PC-9 (cell line): ENCODE measurements at regions not wholly inside any gene's neighbourhood (a gene's known extent, or its start where the extent isn't known, plus 50 kb on each side); places are given as distances from the start of the nearest gene placed in this dataset.

Experiments
- BruUV-seq: library from RNA; stranded (reverse); fragments of 400-500 nt; replicated peaks from 2 replicates; lab custom pipeline; 2021; lab: Mats Ljungman, UMichigan
- CTCF ChIA-PET: fragments of 300-600 bp; sonication (Branson Sonifier 250); formaldehyde crosslinking; loops from one replicate; lab custom pipeline; 2022; ENCODE audit warnings: antibody characterized with exemption; lab: Charles Lee
- POLR2A ChIA-PET: fragments of 300-600 bp; sonication (Branson Sonifier 250); formaldehyde crosslinking; loops from one replicate; lab custom pipeline; 2022; ENCODE audit warnings: antibody characterized with exemption; ENCODE audit not compliant: unreplicated experiment; lab: Charles Lee
- DNase-seq, 2 experiments: peaks; one replicate each; pipeline versions ENCODE4 v3.0.0 to v3.0.0-alpha.2; 2015 to 2022; ENCODE audit warnings: mixed read lengths in 1 of 2
- H2AFZ ChIP-seq: fragments of 200-600 bp; sonication (generic); 2 replicates; pipeline ENCODE4 v1.8.1; 2017; ENCODE audit warnings: antibody characterized with exemption
- H3F3A ChIP-seq: fragments of 200-600 bp; sonication (generic); 2 replicates; pipeline ENCODE4 v1.8.1; 2017; ENCODE audit warnings: antibody characterized with exemption, mild to moderate bottlenecking, low read depth; ENCODE audit not compliant: insufficient read depth
- H3K27ac ChIP-seq: fragments of 200-600 bp; sonication (generic); 2 replicates; pipeline ENCODE4 v1.6.1; 2016; ENCODE audit warnings: mixed run types
- H3K27me3 ChIP-seq: fragments of 200-600 bp; sonication (generic); 2 replicates; pipeline ENCODE4 v1.6.1; 2016; ENCODE audit warnings: low read depth, mixed run types; ENCODE audit not compliant: insufficient read depth
- H3K36me3 ChIP-seq: fragments of 200-600 bp; sonication (generic); 2 replicates; pipeline ENCODE4 v1.6.1; 2016; ENCODE audit warnings: low read depth, mixed run types
- H3K4me1 ChIP-seq: fragments of 200-600 bp; sonication (generic); replicated peaks from 2 replicates; pipeline ENCODE4 v1.6.1; 2016; ENCODE audit warnings: mixed run types; ENCODE audit not compliant: insufficient read depth
- H3K4me2 ChIP-seq: fragments of 200-600 bp; sonication (generic); 2 replicates; pipeline ENCODE4 v1.6.1; 2017; ENCODE audit warnings: mixed run types
- H3K4me3 ChIP-seq: fragments of 200-600 bp; sonication (generic); 2 replicates; pipeline ENCODE4 v1.6.1; 2016; ENCODE audit warnings: mixed run types
- H3K79me2 ChIP-seq: fragments of 200-600 bp; sonication (generic); 2 replicates; pipeline ENCODE4 v1.6.1; 2017; ENCODE audit warnings: low read depth, mixed run types
- H3K9me2 ChIP-seq: fragments of 200-600 bp; sonication (generic); 2 replicates; pipeline ENCODE4 v1.8.1; 2017; ENCODE audit warnings: mild to moderate bottlenecking; ENCODE audit not compliant: insufficient read depth
- H3K9me3 ChIP-seq: fragments of 200-600 bp; sonication (generic); 2 replicates; pipeline ENCODE4 v1.8.1; 2016; ENCODE audit warnings: low read depth; ENCODE audit not compliant: insufficient read depth
- H4K20me1 ChIP-seq: fragments of 200-600 bp; sonication (generic); 2 replicates; pipeline ENCODE4 v1.8.1; 2017; ENCODE audit not compliant: insufficient read depth
- CTCF ChIP-seq: fragments of 200-600 bp; sonication (generic); conservative IDR thresholded peaks from 2 replicates; pipeline ENCODE4 v1.6.1; 2017; ENCODE audit warnings: mixed run types, antibody characterized with exemption, mild to moderate bottlenecking, moderate library complexity
- EZH2 ChIP-seq: fragments of 200-600 bp; sonication (generic); IDR thresholded peaks from 2 replicates; pipeline ENCODE4 v1.8.0; 2017; ENCODE audit warnings: antibody characterized with exemption, low read depth
- intact Hi-C: fragments of 100-400 bp; cut with micrococcal nuclease; formaldehyde crosslinking; loops from one replicate; pipeline ENCODE4 v1.10.0; 2022; ENCODE audit not compliant: unreplicated experiment

- POLR2A ChIA-PET = no interaction called here
- no peaks in the 10 kb centered on the region for H4K20me1 ChIP-seq
- intact Hi-C loops = no loop called here
- H3K36me3 ChIP-seq = no peaks in the 10 kb centered on the region
- CTCF ChIA-PET = no interaction called here
- H2AFZ ChIP-seq = no peak overlapping the region
- H3K27ac ChIP-seq = no peak overlapping the region
- no peak for TF ChIP-seq CTCF
- TF ChIP-seq EZH2 = no peak
- no peak overlapping the region for H3K4me3 ChIP-seq
- no peaks in the 10 kb centered on the region for H3K9me2 ChIP-seq
- BruUV-seq = no TSS peak
- H3K4me1 ChIP-seq = no peaks in the 10 kb centered on the region
- H3F3A ChIP-seq = no peaks in the 10 kb centered on the region
- H3K4me2 ChIP-seq = no peak overlapping the region
- H3K9me3 ChIP-seq = no peaks in the 10 kb centered on the region
- no peaks in the 10 kb centered on the region for H3K27me3 ChIP-seq
- no peak for DNase-seq
- no peaks in the 10 kb centered on the region for H3K79me2 ChIP-seq
Observed at GRCh38 chr2:104616856-104617255, 237.1 kb upstream of the POU3F3 start.

GRCh38 chr2:104620801-104621200, 233.1 kb upstream of the POU3F3 start:
- Histone ChIP-seq H3K27me3 (no peaks in the 10 kb centered on the region), H4K20me1 (no peaks in the 10 kb centered on the region), H2AFZ (no peak overlapping the region), H3K79me2 (no peaks in the 10 kb centered on the region), H3K27ac (no peak overlapping the region), H3K9me2 (no peaks in the 10 kb centered on the region), H3K9me3 (no peaks in the 10 kb centered on the region), H3K4me1 (no peaks in the 10 kb centered on the region), H3K36me3 (no peaks in the 10 kb centered on the region), H3K4me2 (no peak overlapping the region), H3F3A (no peaks in the 10 kb centered on the region), H3K4me3 (no peak overlapping the region)
- CTCF ChIA-PET = no interaction called here
- intact Hi-C loops = no loop called here
- DNase-seq = no peak
- no TSS peak for BruUV-seq
- TF ChIP-seq CTCF (no peak), EZH2 (no peak)
- POLR2A ChIA-PET = no interaction called here

GRCh38 chr2:104635608-104636007, 218.3 kb upstream of the POU3F3 start:
- POLR2A ChIA-PET = no interaction called here
- TF ChIP-seq CTCF (no peak), EZH2 (no peak)
- intact Hi-C loops = no loop called here

More at GRCh38 chr2:104635608-104636007, 218.3 kb upstream of the POU3F3 start:
- Histone ChIP-seq H3K79me2 (no peaks in the 10 kb centered on the region), H3K36me3 (no peaks in the 10 kb centered on the region), H3K9me2 (no peaks in the 10 kb centered on the region), H3K27me3 (peaks cover 27% of the 10 kb centered on the region), H3F3A (no peaks in the 10 kb centered on the region), H3K27ac (no peak overlapping the region), H4K20me1 (no peaks in the 10 kb centered on the region), H3K9me3 (no peaks in the 10 kb centered on the region), H3K4me2 (no peak overlapping the region), H3K4me1 (no peaks in the 10 kb centered on the region), H2AFZ (no peak overlapping the region), H3K4me3 (no peak overlapping the region)
- BruUV-seq = no TSS peak
- CTCF ChIA-PET = no interaction called here
- DNase-seq = no peak
